HepG2 (cell line): ENCODE measurements at regions not wholly inside any gene's neighbourhood (a gene's known extent, or its start where the extent isn't known, plus 50 kb on each side); places are given as distances from the start of the nearest gene placed in this dataset.

Experiments used
- CTCF ChIP-seq: sonication (generic); formaldehyde crosslinking; IDR thresholded peaks from 2 replicates; pipeline ENCODE4 v1.5.0; 2020; ENCODE audit warnings: mild to moderate bottlenecking, missing genetic modification reagents, moderate library complexity
- MXI1 ChIP-seq: IDR thresholded peaks from 3 replicates; pipeline ENCODE4 v1.6.1; 2012; ENCODE audit warnings: low read depth, low read length, inconsistent platforms, borderline replicate concordance
- SMAD3 ChIP-seq: sonication (generic); formaldehyde crosslinking; IDR thresholded peaks from 2 replicates; pipeline ENCODE4 v1.4.0; 2020; ENCODE audit warnings: missing genetic modification reagents
- TP53 ChIP-seq: sonication (generic); formaldehyde crosslinking; conservative IDR thresholded peaks from 2 replicates; pipeline ENCODE4 v1.4.0; 2020; ENCODE audit warnings: missing genetic modification reagents

GRCh38 chr9:11457825-11458790 lies 845.3 kb upstream of the PTPRD start:
- TF ChIP-seq TP53 (no peak), CTCF (no peak), SMAD3 (CRISPR knock-in tag) (no peak), MXI1 (no peak)
